ENCODE measurements at regions not wholly inside any gene's neighbourhood (a gene's known extent, or its start where the extent isn't known, plus 50 kb on each side); places are given as distances from the start of the nearest gene placed in this dataset.
"Not testable (repeated sequence)": the region's sequence is repeated elsewhere in the genome, so short reads cannot be mapped to it uniquely, and the experiment has no call there.

- H3K79me2 ChIP-seq (ENCODE audit: control insufficient read depth, insufficient read depth, low read length), result no peaks in the 10 kb centered on the region
- H2BK5ac ChIP-seq (ENCODE audit: low read length), result no peak overlapping the region
- no peak overlapping the region for H4K8ac ChIP-seq (ENCODE audit: low read depth, low read length)
- H3K36me3 ChIP-seq (ENCODE audit: control insufficient read depth, insufficient read depth, low read length), result no peaks in the 10 kb centered on the region
- no peaks in the 10 kb centered on the region for H3K27me3 ChIP-seq (ENCODE audit: insufficient read depth, low read length, poor library complexity)
- H3K4me1 ChIP-seq (ENCODE audit: control insufficient read depth, low read depth, low read length), result peaks cover 2% of the 10 kb centered on the region
- H3K27ac ChIP-seq (ENCODE audit: low read depth, low read length), result no peak overlapping the region
- no peak overlapping the region for H4K5ac ChIP-seq (ENCODE audit: low read length)
- no peak overlapping the region for H3K9ac ChIP-seq (ENCODE audit: low read length)
- H2BK15ac ChIP-seq (replicated peaks; ENCODE audit: low read depth), result no peak overlapping the region
- H3K79me1 ChIP-seq (ENCODE audit: low read length), result no peaks in the 10 kb centered on the region
- no peak overlapping the region for H3K4ac ChIP-seq (ENCODE audit: low read depth, low read length)
- no peak overlapping the region for H3K4me2 ChIP-seq (ENCODE audit: low read length)
- H3K4me3 ChIP-seq (ENCODE audit: low read length), result no peak overlapping the region
- no peak overlapping the region for H3K56ac ChIP-seq (ENCODE audit: low read length)
- WGBS (ENCODE audit: extremely low coverage, insufficient coverage, low lambda C conversion rate), result no CpG with 5 or more reads among the region's 6 CpGs
- no peak overlapping the region for H2AK5ac ChIP-seq (ENCODE audit: low read length)
- peak; percentile 44 for DNase-seq
- H2BK120ac ChIP-seq (ENCODE audit: low read depth, low read length), result no peak overlapping the region
- H3K23ac ChIP-seq (ENCODE audit: low read length), result no peak overlapping the region
- H3K18ac ChIP-seq (ENCODE audit: low read length), result no peak overlapping the region
These were observed 147.7 kb upstream of the DPP10 start for GRCh38 chr2:114294741-114295140.

GRCh38 chr2:114300351-114300750 lies 142.1 kb upstream of the DPP10 start:
- DNase-seq; H4K5ac ChIP-seq (ENCODE audit: low read length): not testable (repeated sequence)
- no CpG with 5 or more reads among the region's 3 CpGs for WGBS (ENCODE audit: extremely low coverage, insufficient coverage, low lambda C conversion rate)

GRCh38 chr2:114316532-114317300 lies 125.7 kb upstream of the DPP10 start:
- Histone ChIP-seq H3K79me2 (ENCODE audit: control insufficient read depth, insufficient read depth, low read length) (no peaks in the 10 kb centered on the region), H2AK5ac (ENCODE audit: low read length) (no peak overlapping the region), H3K4me3 (ENCODE audit: low read length) (no peak overlapping the region), H3K18ac (ENCODE audit: low read length) (no peak overlapping the region), H3K4me1 (ENCODE audit: control insufficient read depth, low read depth, low read length) (no peaks in the 10 kb centered on the region), H2BK120ac (ENCODE audit: low read depth, low read length) (no peak overlapping the region), H3K4ac (ENCODE audit: low read depth, low read length) (no peak overlapping the region), H4K8ac (ENCODE audit: low read depth, low read length) (no peak overlapping the region), H2BK5ac (ENCODE audit: low read length) (no peak overlapping the region), H3K9ac (ENCODE audit: low read length) (no peak overlapping the region), H3K23ac (ENCODE audit: low read length) (no peak overlapping the region), H3K27me3 (ENCODE audit: insufficient read depth, low read length, poor library complexity) (no peaks in the 10 kb centered on the region), H3K56ac (ENCODE audit: low read length) (no peak overlapping the region), H3K27ac (ENCODE audit: low read depth, low read length) (no peak overlapping the region), H3K4me2 (ENCODE audit: low read length) (no peak overlapping the region), H3K36me3 (ENCODE audit: control insufficient read depth, insufficient read depth, low read length) (no peaks in the 10 kb centered on the region), H4K5ac (ENCODE audit: low read length) (no peak overlapping the region), H2BK15ac (replicated peaks; ENCODE audit: low read depth) (no peak overlapping the region), H3K79me1 (ENCODE audit: low read length) (no peaks in the 10 kb centered on the region)
- no CpG with 5 or more reads among the region's 2 CpGs for WGBS (ENCODE audit: extremely low coverage, insufficient coverage, low lambda C conversion rate)
- no peak for DNase-seq

More at GRCh38 chr2:114300351-114300750, 142.1 kb upstream of the DPP10 start:
- not testable (repeated sequence) for H3K4me1 ChIP-seq (ENCODE audit: control insufficient read depth, low read depth, low read length); H3K23ac ChIP-seq (ENCODE audit: low read length); H3K4me2 ChIP-seq (ENCODE audit: low read length); H3K27ac ChIP-seq (ENCODE audit: low read depth, low read length); H2AK5ac ChIP-seq (ENCODE audit: low read length); H2BK120ac ChIP-seq (ENCODE audit: low read depth, low read length); H2BK15ac ChIP-seq (replicated peaks; ENCODE audit: low read depth); H3K4me3 ChIP-seq (ENCODE audit: low read length); H3K56ac ChIP-seq (ENCODE audit: low read length); H3K27me3 ChIP-seq (ENCODE audit: insufficient read depth, low read length, poor library complexity); H3K9ac ChIP-seq (ENCODE audit: low read length); H3K79me2 ChIP-seq (ENCODE audit: control insufficient read depth, insufficient read depth, low read length); H3K36me3 ChIP-seq (ENCODE audit: control insufficient read depth, insufficient read depth, low read length); H3K4ac ChIP-seq (ENCODE audit: low read depth, low read length); H2BK5ac ChIP-seq (ENCODE audit: low read length); H4K8ac ChIP-seq (ENCODE audit: low read depth, low read length); H3K79me1 ChIP-seq (ENCODE audit: low read length); H3K18ac ChIP-seq (ENCODE audit: low read length)

- H3K56ac ChIP-seq (ENCODE audit: low read length), result no peak overlapping the region
- no peak overlapping the region for H4K5ac ChIP-seq (ENCODE audit: low read length)
- H3K79me1 ChIP-seq (ENCODE audit: low read length), result no peaks in the 10 kb centered on the region
- no peak overlapping the region for H2BK15ac ChIP-seq (replicated peaks; ENCODE audit: low read depth)
- H3K4me1 ChIP-seq (ENCODE audit: control insufficient read depth, low read depth, low read length), result no peaks in the 10 kb centered on the region
- no CpG with 5 or more reads among the region's 1 CpG for WGBS (ENCODE audit: extremely low coverage, insufficient coverage, low lambda C conversion rate)
- no peak overlapping the region for H2AK5ac ChIP-seq (ENCODE audit: low read length)
- H2BK120ac ChIP-seq (ENCODE audit: low read depth, low read length), result no peak overlapping the region
- no peak for DNase-seq
- no peak overlapping the region for H4K8ac ChIP-seq (ENCODE audit: low read depth, low read length)
- no peaks in the 10 kb centered on the region for H3K36me3 ChIP-seq (ENCODE audit: control insufficient read depth, insufficient read depth, low read length)
- H3K27me3 ChIP-seq (ENCODE audit: insufficient read depth, low read length, poor library complexity), result no peaks in the 10 kb centered on the region
- H3K4me2 ChIP-seq (ENCODE audit: low read length), result no peak overlapping the region
- H2BK5ac ChIP-seq (ENCODE audit: low read length), result no peak overlapping the region
- no peak overlapping the region for H3K18ac ChIP-seq (ENCODE audit: low read length)
- H3K9ac ChIP-seq (ENCODE audit: low read length), result no peak overlapping the region
- H3K79me2 ChIP-seq (ENCODE audit: control insufficient read depth, insufficient read depth, low read length), result no peaks in the 10 kb centered on the region
- no peak overlapping the region for H3K4ac ChIP-seq (ENCODE audit: low read depth, low read length)
- no peak overlapping the region for H3K27ac ChIP-seq (ENCODE audit: low read depth, low read length)
- no peak overlapping the region for H3K23ac ChIP-seq (ENCODE audit: low read length)
- no peak overlapping the region for H3K4me3 ChIP-seq (ENCODE audit: low read length)
These were observed 111.8 kb upstream of the DPP10 start for GRCh38 chr2:114330594-114330993.

GRCh38 chr2:114331934-114332333 lies 110.5 kb upstream of the DPP10 start:
- no peaks in the 10 kb centered on the region for H3K4me1 ChIP-seq (ENCODE audit: control insufficient read depth, low read depth, low read length)
- no peaks in the 10 kb centered on the region for H3K79me2 ChIP-seq (ENCODE audit: control insufficient read depth, insufficient read depth, low read length)
- no peak overlapping the region for H3K27ac ChIP-seq (ENCODE audit: low read depth, low read length)
- H3K23ac ChIP-seq (ENCODE audit: low read length), result no peak overlapping the region
- no peak overlapping the region for H2BK15ac ChIP-seq (replicated peaks; ENCODE audit: low read depth)
- H3K79me1 ChIP-seq (ENCODE audit: low read length), result no peaks in the 10 kb centered on the region
- H3K27me3 ChIP-seq (ENCODE audit: insufficient read depth, low read length, poor library complexity), result no peaks in the 10 kb centered on the region
- no CpG with 5 or more reads among the region's 3 CpGs for WGBS (ENCODE audit: extremely low coverage, insufficient coverage, low lambda C conversion rate)
- H3K36me3 ChIP-seq (ENCODE audit: control insufficient read depth, insufficient read depth, low read length), result no peaks in the 10 kb centered on the region
- no peak for DNase-seq
- H3K4me2 ChIP-seq (ENCODE audit: low read length), result no peak overlapping the region
- no peak overlapping the region for H3K4ac ChIP-seq (ENCODE audit: low read depth, low read length)
- no peak overlapping the region for H2BK120ac ChIP-seq (ENCODE audit: low read depth, low read length)
- H4K8ac ChIP-seq (ENCODE audit: low read depth, low read length), result no peak overlapping the region
- H2BK5ac ChIP-seq (ENCODE audit: low read length), result no peak overlapping the region
- no peak overlapping the region for H2AK5ac ChIP-seq (ENCODE audit: low read length)
- H3K56ac ChIP-seq (ENCODE audit: low read length), result no peak overlapping the region
- no peak overlapping the region for H3K18ac ChIP-seq (ENCODE audit: low read length)
- H4K5ac ChIP-seq (ENCODE audit: low read length), result no peak overlapping the region
- H3K4me3 ChIP-seq (ENCODE audit: low read length), result no peak overlapping the region
- no peak overlapping the region for H3K9ac ChIP-seq (ENCODE audit: low read length)

- H2BK5ac ChIP-seq (ENCODE audit: low read length), result no peak overlapping the region
- no peak overlapping the region for H2BK15ac ChIP-seq (replicated peaks; ENCODE audit: low read depth)
- H3K36me3 ChIP-seq (ENCODE audit: control insufficient read depth, insufficient read depth, low read length), result no peaks in the 10 kb centered on the region
- H2BK120ac ChIP-seq (ENCODE audit: low read depth, low read length), result no peak overlapping the region
- H3K79me1 ChIP-seq (ENCODE audit: low read length), result no peaks in the 10 kb centered on the region
- no peak overlapping the region for H3K18ac ChIP-seq (ENCODE audit: low read length)
- H3K27ac ChIP-seq (ENCODE audit: low read depth, low read length), result no peak overlapping the region
- H3K4me2 ChIP-seq (ENCODE audit: low read length), result no peak overlapping the region
- no peaks in the 10 kb centered on the region for H3K4me1 ChIP-seq (ENCODE audit: control insufficient read depth, low read depth, low read length)
- H3K4ac ChIP-seq (ENCODE audit: low read depth, low read length), result no peak overlapping the region
- H3K79me2 ChIP-seq (ENCODE audit: control insufficient read depth, insufficient read depth, low read length), result no peaks in the 10 kb centered on the region
- no peak overlapping the region for H3K56ac ChIP-seq (ENCODE audit: low read length)
- no peak overlapping the region for H3K23ac ChIP-seq (ENCODE audit: low read length)
- H3K9ac ChIP-seq (ENCODE audit: low read length), result no peak overlapping the region
- DNase-seq, result no peak
- no peak overlapping the region for H3K4me3 ChIP-seq (ENCODE audit: low read length)
- H2AK5ac ChIP-seq (ENCODE audit: low read length), result no peak overlapping the region
- no peak overlapping the region for H4K8ac ChIP-seq (ENCODE audit: low read depth, low read length)
- no peak overlapping the region for H4K5ac ChIP-seq (ENCODE audit: low read length)
- H3K27me3 ChIP-seq (ENCODE audit: insufficient read depth, low read length, poor library complexity), result no peaks in the 10 kb centered on the region
These were observed 97.2 kb upstream of the DPP10 start for GRCh38 chr2:114345246-114345645.
